Liver (tissue), 8 donors: ENCODE measurements at regions not wholly inside any gene's neighbourhood (a gene's known extent, or its start where the extent isn't known, plus 50 kb on each side); places are given as distances from the start of the nearest gene placed in this dataset.

Source experiments
- DNase-seq: peaks from one replicate; pipeline ENCODE4 v3.0.0-alpha.2; 2017; ENCODE audit warnings: low spot score
- H3K27ac ChIP-seq, 2 donors: one replicate each; pipeline ENCODE4 v1.7.0; 2013; ENCODE audit warnings: inconsistent platforms in 2 of 2, low read length in 2 of 2, control low read depth in 1 of 2, low read depth in 1 of 2, mild to moderate bottlenecking in 1 of 2
- H3K27me3 ChIP-seq, 4 donors: one replicate each; pipeline versions ENCODE4 v1.6.1 to v1.7.0; 2013; ENCODE audit warnings: low read length in 3 of 4, inconsistent platforms in 1 of 4, mild to moderate bottlenecking in 1 of 4, moderate library complexity in 1 of 4; ENCODE audit not compliant: control insufficient read depth in 4 of 4, insufficient read depth in 4 of 4
- H3K36me3 ChIP-seq, 4 donors: one replicate each; pipeline versions ENCODE4 v1.6.1 to v1.7.0; 2013; ENCODE audit warnings: low read length in 3 of 4, mild to moderate bottlenecking in 3 of 4, low read depth in 1 of 4, moderate library complexity in 1 of 4; ENCODE audit not compliant: control insufficient read depth in 4 of 4, insufficient read depth in 3 of 4
- H3K4me1 ChIP-seq, 4 donors: one replicate each; pipeline versions ENCODE4 v1.6.1 to v1.7.0; 2013; ENCODE audit warnings: low read length in 3 of 4, mild to moderate bottlenecking in 3 of 4, moderate library complexity in 1 of 4; ENCODE audit not compliant: control insufficient read depth in 4 of 4, insufficient read depth in 4 of 4
- H3K4me3 ChIP-seq, 3 donors: one replicate each; pipeline versions ENCODE4 v1.6.1 to v1.7.0; 2013; ENCODE audit warnings: low read length in 3 of 3, control low read depth in 1 of 3, low read depth in 1 of 3, mild to moderate bottlenecking in 1 of 3
- H3K9ac ChIP-seq, 2 donors: one replicate each; pipeline ENCODE4 v1.7.0; 2013; ENCODE audit warnings: low read length in 2 of 2, mild to moderate bottlenecking in 2 of 2, moderate library complexity in 2 of 2, control low read depth in 1 of 2, low read depth in 1 of 2
- H3K9me3 ChIP-seq, 4 donors: one replicate each; pipeline versions ENCODE4 v1.6.1 to v1.7.0; 2013; ENCODE audit warnings: low read length in 3 of 4; ENCODE audit not compliant: control insufficient read depth in 4 of 4
- GABPA ChIP-seq, 2 donors: IDR thresholded peaks in 1 of 2; conservative IDR thresholded peaks in 1 of 2; 2 replicates each; pipeline ENCODE4 v1.6.1; 2016; ENCODE audit warnings: antibody characterized with exemption in 2 of 2, mild to moderate bottlenecking in 1 of 2, moderate library complexity in 1 of 2
- HNF4G ChIP-seq: IDR thresholded peaks from 2 replicates; pipeline ENCODE4 v1.6.1; 2016; ENCODE audit warnings: antibody characterized with exemption
- JUND ChIP-seq, 2 donors: IDR thresholded peaks; 2 replicates each; pipeline ENCODE4 v1.6.1; 2016; ENCODE audit warnings: antibody characterized with exemption in 2 of 2
- RAD21 ChIP-seq, 2 donors: IDR thresholded peaks; 2 replicates each; pipeline ENCODE4 v1.6.1; 2016; ENCODE audit warnings: antibody characterized with exemption in 2 of 2, mild to moderate bottlenecking in 2 of 2
- RXRA ChIP-seq, 2 donors: IDR thresholded peaks; 2 replicates each; pipeline ENCODE4 v1.6.1; 2017 to 2018; ENCODE audit warnings: antibody characterized with exemption in 2 of 2, mild to moderate bottlenecking in 1 of 2
- SP1 ChIP-seq: IDR thresholded peaks from 2 replicates; pipeline ENCODE4 v1.6.1; 2018; ENCODE audit warnings: antibody characterized with exemption, mild to moderate bottlenecking
- TAF1 ChIP-seq: conservative IDR thresholded peaks from 2 replicates; pipeline ENCODE4 v1.6.1; 2016; ENCODE audit warnings: antibody characterized with exemption, mild to moderate bottlenecking
- YY1 ChIP-seq: IDR thresholded peaks from 2 replicates; pipeline ENCODE4 v1.6.1; 2016; ENCODE audit warnings: antibody characterized with exemption, mild to moderate bottlenecking
- WGBS: extraction: QIAGEN DNeasy Blood & Tissue Kit; methylation state at CpG from one replicate; pipeline ENCODE4 v1.1.7; 2013; 5-methylcytosine and 5-hydroxymethylcytosine counted together
- TF ChIP-seq, protein P1 (sequence below): IDR thresholded peaks from 2 replicates; pipeline ENCODE4 v1.6.1; 2016; ENCODE audit warnings: antibody characterized with exemption, mild to moderate bottlenecking
- TF ChIP-seq, protein P2 (sequence below): fragments of 150-350 bp; IDR thresholded peaks from 2 replicates; pipeline ENCODE4 v1.5.1; 2017; ENCODE audit warnings: improper control_type of control experiment, low read depth, low read length; ENCODE audit not compliant: missing input control
- TF ChIP-seq, protein P3 (sequence below): IDR thresholded peaks from 2 replicates; pipeline ENCODE4 v1.6.1; 2016; ENCODE audit warnings: antibody characterized with exemption
- donor health status: healthy.
- donor health status: healthy.
- donor health status: healthy.
- donor health status: healthy.
- donor health status: healthy.

- WGBS, result 79% methylated on average over 4 of the region's 4 CpGs
- Histone ChIP-seq H3K4me1 (peaks cover 0 to 10% (median 5%) of the 10 kb centered on the region in 4 donors), H3K27me3 (no peaks in the 10 kb centered on the region), H3K9ac (no peak overlapping the region), H3K27ac (no peak overlapping the region), H3K4me3 (no peak overlapping the region), H3K36me3 (no peaks in the 10 kb centered on the region), H3K9me3 (no peaks in the 10 kb centered on the region)
- TF ChIP-seq RAD21 (IDR thresholded peaks at IDR 0.05), result no peak
- no peak for TF ChIP-seq JUND (IDR thresholded peaks at IDR 0.05)
- TF ChIP-seq, protein P1, sequence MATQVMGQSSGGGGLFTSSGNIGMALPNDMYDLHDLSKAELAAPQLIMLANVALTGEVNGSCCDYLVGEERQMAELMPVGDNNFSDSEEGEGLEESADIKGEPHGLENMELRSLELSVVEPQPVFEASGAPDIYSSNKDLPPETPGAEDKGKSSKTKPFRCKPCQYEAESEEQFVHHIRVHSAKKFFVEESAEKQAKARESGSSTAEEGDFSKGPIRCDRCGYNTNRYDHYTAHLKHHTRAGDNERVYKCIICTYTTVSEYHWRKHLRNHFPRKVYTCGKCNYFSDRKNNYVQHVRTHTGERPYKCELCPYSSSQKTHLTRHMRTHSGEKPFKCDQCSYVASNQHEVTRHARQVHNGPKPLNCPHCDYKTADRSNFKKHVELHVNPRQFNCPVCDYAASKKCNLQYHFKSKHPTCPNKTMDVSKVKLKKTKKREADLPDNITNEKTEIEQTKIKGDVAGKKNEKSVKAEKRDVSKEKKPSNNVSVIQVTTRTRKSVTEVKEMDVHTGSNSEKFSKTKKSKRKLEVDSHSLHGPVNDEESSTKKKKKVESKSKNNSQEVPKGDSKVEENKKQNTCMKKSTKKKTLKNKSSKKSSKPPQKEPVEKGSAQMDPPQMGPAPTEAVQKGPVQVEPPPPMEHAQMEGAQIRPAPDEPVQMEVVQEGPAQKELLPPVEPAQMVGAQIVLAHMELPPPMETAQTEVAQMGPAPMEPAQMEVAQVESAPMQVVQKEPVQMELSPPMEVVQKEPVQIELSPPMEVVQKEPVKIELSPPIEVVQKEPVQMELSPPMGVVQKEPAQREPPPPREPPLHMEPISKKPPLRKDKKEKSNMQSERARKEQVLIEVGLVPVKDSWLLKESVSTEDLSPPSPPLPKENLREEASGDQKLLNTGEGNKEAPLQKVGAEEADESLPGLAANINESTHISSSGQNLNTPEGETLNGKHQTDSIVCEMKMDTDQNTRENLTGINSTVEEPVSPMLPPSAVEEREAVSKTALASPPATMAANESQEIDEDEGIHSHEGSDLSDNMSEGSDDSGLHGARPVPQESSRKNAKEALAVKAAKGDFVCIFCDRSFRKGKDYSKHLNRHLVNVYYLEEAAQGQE, result no peak
- no peak for TF ChIP-seq HNF4G
- TF ChIP-seq RXRA (IDR thresholded peaks at IDR 0.05), result no peak
- no peak for TF ChIP-seq SP1
- no peak for DNase-seq
These were observed 99.5 kb upstream of the TSPAN2 start for GRCh38 chr1:115188680-115189395.

- TF ChIP-seq GABPA (IDR thresholded peaks at IDR 0.05 in 1 of 2, conservative IDR thresholded peaks at IDR 0.05 in 1 of 2), result no peak
- TF ChIP-seq TAF1, result no peak
- no peak for TF ChIP-seq YY1
- TF ChIP-seq, protein P2, sequence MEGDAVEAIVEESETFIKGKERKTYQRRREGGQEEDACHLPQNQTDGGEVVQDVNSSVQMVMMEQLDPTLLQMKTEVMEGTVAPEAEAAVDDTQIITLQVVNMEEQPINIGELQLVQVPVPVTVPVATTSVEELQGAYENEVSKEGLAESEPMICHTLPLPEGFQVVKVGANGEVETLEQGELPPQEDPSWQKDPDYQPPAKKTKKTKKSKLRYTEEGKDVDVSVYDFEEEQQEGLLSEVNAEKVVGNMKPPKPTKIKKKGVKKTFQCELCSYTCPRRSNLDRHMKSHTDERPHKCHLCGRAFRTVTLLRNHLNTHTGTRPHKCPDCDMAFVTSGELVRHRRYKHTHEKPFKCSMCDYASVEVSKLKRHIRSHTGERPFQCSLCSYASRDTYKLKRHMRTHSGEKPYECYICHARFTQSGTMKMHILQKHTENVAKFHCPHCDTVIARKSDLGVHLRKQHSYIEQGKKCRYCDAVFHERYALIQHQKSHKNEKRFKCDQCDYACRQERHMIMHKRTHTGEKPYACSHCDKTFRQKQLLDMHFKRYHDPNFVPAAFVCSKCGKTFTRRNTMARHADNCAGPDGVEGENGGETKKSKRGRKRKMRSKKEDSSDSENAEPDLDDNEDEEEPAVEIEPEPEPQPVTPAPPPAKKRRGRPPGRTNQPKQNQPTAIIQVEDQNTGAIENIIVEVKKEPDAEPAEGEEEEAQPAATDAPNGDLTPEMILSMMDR, result no peak
- TF ChIP-seq, protein P3, sequence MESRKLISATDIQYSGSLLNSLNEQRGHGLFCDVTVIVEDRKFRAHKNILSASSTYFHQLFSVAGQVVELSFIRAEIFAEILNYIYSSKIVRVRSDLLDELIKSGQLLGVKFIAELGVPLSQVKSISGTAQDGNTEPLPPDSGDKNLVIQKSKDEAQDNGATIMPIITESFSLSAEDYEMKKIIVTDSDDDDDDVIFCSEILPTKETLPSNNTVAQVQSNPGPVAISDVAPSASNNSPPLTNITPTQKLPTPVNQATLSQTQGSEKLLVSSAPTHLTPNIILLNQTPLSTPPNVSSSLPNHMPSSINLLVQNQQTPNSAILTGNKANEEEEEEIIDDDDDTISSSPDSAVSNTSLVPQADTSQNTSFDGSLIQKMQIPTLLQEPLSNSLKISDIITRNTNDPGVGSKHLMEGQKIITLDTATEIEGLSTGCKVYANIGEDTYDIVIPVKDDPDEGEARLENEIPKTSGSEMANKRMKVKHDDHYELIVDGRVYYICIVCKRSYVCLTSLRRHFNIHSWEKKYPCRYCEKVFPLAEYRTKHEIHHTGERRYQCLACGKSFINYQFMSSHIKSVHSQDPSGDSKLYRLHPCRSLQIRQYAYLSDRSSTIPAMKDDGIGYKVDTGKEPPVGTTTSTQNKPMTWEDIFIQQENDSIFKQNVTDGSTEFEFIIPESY, result no peak
- no peak for TF ChIP-seq RXRA (IDR thresholded peaks at IDR 0.05)
- Histone ChIP-seq H3K4me1 (peaks cover 0 to 15% (median 8%) of the 10 kb centered on the region in 4 donors), H3K4me3 (no peak overlapping the region), H3K36me3 (no peaks in the 10 kb centered on the region), H3K27ac (no peak overlapping the region), H3K27me3 (no peaks in the 10 kb centered on the region), H3K9ac (no peak overlapping the region), H3K9me3 (no peaks in the 10 kb centered on the region)
- WGBS, result 86% methylated on average over 8 of the region's 8 CpGs
- DNase-seq, result no peak
These were observed 97.5 kb upstream of the TSPAN2 start for GRCh38 chr1:115186711-115187265.
